HG03378 (cell line): ENCODE measurements at regions not wholly inside any gene's neighbourhood (a gene's known extent, or its start where the extent isn't known, plus 50 kb on each side); places are given as distances from the start of the nearest gene placed in this dataset.
"Not testable (repeated sequence)": the region's sequence is repeated elsewhere in the genome, so short reads cannot be mapped to it uniquely, and the experiment has no call there.

Experiments
- ATAC-seq: cut with Tn5 transposase; IDR thresholded peaks from one replicate; pipeline ENCODE4 v1.9.1; 2021; ENCODE audit warnings: mild to moderate bottlenecking, moderate library complexity; ENCODE audit not compliant: unreplicated experiment

DNA sequence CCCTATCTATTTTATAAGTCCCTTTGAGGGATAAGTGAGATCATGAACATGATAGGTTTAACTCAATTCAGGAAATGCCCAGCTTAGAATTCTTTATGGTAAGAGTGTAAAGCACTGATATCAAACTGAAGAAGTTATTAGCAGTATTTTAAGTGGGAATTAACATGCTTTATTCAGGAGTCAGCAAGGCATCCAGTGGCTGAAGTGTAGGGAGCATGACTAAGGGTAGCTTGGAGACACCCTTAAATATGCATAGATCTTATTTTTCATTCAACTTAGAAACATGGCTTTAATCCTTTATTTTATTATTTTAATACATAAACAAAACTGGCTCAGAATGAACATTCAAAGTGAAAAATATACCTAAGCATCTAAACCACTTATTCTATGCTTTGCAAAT is 158.3 kb upstream of the LPP start:
- no peak for ATAC-seq

DNA sequence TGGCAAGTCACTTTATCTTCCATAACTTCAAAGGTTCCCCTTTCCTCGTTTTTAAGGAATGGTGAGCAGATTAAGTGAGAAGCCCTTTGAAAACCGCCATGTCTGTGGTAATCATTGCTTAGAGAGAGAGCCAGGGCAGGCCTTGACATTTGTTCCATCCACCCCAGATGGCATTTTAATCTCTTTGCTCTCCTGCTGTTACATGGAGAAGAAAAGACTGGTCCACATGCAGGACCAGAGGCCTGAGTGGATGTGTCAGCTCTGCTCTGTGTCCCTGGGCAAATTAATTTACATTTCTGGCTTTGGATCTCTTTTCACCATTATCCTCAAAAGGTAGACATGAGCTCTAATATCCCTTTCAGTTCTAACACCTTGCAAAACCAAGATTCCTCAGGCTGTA is 157.3 kb upstream of the LPP start:
- ATAC-seq = no peak

DNA sequence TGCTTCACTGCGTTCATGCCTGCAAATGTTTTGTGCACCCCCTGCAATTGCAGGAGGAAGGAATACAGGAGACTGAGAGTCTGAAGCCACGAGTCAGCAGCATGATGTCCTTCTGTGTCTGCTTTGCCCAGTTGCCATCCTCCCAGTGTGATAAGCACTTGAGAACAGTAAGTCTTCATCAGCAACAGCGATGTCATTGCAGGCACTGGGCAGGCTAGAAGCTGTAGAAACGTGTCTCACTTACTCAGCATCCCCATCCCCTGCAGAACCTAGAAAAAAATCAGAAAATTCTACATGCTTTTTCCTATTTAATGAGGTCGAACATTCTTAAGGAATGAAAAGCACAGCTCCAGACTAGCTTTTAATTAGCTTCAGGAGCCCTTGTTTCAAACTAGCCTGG is 156.5 kb upstream of the LPP start:
- ATAC-seq = no peak

DNA sequence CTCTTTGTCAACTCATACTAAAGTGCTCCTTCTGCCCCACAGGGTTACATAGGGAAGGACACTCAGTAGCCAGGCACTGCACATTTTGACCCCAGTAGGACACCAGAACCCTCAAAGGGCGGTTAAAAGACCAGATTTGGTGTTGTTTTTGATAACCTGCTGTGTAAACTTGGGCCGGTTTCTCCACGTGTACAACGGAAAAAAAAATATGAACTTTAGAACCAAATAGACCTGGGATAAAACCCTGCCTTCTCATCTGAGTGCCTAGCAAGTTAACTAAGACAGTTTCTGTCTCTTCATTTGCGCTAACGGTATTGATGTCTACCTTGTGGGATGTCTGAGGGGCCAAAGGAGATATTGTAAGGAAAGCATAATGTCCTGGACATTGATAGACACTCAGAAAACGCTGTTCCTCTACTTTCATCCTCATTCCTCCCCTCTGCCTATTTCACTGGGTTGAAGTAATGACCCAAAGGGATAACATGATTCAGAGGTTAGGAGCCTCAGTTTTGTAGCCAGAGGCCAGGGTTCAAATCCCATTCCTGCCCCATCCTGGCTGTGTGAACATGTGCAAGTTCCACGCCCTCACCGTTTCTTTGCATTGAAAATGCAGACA is 155.9 kb upstream of the LPP start:
- no peak for ATAC-seq

DNA sequence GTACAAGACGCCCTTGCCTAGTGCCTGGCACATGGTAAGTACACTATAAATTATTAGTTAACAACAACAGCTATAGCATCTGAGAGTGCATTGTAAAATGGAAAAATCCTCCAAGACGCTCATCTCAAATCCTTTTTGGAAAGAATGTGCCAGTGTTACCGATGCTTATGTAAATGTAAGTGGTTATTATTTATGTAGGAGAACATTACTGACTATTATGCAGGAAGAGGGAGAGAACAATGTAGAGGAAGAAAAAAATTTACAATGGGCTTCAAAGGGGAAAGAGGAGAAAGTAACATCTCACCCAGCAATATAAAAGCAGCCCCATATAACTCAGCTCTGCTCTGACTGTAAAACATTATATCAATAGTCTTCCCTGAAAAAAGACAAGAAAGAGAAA is 155.3 kb upstream of the LPP start:
- no peak for ATAC-seq

DNA sequence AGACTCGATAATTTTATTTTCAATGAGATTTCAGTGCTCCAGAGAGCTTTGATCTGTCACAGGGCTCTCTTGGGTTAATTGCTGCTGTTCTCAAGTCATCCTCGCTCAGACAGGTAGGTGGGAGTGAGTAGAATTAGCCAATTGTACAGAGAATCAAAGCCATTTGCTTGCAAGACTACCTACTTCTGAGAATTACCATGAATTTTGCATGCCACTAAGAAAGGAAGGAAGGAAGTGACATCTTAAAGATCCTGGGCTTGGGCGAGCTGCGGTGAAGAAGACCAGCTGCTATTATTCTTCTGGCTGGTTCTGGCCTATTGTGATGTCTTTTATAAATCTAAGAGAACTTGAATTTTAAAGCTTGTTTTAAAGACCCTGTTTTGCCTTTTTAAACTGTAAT is 154.1 kb upstream of the LPP start:
- no peak for ATAC-seq

DNA sequence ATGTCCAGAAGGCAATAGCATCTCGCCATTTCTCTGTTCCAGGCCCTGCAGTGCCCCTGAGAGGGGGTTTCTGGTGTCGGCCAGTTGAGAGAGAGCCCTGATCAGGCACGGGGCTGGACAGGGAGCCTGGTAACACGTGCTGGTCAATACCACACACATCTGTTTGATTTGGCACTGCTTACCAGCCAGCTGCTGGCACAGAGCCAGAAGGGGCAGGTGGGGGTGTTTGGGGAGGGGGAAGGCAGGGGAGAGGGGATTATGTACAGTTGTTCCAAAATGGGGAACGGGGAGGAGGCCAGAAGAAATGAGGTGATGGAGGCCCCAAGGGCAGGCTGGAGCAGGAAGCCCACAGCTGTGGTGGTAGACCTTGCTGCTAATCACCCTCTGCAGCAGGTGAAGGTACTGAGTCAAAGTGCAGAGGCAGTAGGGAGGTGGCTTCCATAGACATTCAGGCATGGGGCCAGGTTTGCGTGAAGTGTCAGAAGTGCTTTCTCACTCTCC is 153.5 kb upstream of the LPP start:
- no peak for ATAC-seq

DNA sequence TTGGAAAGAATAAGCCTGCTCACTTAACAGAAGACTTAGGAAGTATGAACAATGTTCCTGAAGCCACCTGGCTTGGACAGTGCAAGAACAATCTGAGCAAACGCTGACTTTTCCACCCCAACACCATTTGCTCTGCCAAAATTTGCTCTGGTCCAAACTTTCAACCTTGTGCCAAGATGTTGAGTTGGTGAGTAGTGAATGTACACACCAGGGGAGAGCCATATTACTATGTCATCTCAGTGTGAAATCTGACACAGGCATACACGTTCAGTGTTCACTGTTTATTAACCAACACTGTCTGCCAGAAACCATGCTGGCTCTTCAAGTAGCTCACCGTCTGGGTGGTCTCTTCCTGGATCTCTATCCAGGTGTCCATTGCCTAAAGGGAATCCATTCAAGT is 152.9 kb upstream of the LPP start:
- ATAC-seq = no peak

DNA sequence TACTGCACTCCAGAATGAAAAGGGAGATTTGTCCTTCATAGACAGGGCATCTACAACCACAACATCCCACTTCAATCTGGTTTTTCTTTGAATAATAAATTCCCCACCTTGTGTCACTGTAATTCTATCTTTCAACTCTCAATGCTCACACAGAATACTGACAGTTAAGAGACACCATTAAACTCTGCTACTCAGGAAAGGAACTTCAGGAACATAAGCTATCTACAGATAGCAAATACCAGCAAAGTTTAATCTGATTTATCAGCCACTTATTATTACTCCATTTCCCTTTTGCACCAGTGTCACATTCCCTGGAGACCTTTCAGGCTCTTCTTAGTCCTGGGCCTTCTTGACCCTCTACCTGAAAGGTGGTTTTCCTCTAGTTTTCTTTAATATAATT is 152.0 kb upstream of the LPP start:
- no peak for ATAC-seq

DNA sequence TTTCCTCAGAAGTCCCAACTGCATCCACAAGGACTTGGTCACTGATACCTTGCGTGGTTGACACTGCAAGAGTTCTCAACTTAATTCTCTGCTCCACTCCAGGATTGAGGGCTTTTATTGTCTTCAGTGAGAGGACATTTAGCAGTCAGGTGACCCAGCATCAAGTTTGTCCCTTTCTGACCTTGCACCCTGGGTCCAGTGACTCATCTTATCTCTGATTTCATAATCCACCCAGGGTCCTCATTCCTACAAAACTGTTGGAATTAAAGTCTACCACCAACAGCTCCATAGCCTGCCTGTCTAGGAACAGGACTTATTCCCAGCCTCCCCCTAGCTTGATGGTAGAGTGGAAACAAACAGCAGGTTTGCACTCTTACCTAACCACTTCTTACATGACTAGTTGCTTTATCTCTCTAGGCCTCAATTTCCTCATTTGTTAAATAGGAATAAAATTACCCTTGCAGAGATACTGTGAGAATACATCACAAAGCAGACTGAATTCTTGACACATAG is 151.3 kb upstream of the LPP start:
- ATAC-seq = no peak

DNA sequence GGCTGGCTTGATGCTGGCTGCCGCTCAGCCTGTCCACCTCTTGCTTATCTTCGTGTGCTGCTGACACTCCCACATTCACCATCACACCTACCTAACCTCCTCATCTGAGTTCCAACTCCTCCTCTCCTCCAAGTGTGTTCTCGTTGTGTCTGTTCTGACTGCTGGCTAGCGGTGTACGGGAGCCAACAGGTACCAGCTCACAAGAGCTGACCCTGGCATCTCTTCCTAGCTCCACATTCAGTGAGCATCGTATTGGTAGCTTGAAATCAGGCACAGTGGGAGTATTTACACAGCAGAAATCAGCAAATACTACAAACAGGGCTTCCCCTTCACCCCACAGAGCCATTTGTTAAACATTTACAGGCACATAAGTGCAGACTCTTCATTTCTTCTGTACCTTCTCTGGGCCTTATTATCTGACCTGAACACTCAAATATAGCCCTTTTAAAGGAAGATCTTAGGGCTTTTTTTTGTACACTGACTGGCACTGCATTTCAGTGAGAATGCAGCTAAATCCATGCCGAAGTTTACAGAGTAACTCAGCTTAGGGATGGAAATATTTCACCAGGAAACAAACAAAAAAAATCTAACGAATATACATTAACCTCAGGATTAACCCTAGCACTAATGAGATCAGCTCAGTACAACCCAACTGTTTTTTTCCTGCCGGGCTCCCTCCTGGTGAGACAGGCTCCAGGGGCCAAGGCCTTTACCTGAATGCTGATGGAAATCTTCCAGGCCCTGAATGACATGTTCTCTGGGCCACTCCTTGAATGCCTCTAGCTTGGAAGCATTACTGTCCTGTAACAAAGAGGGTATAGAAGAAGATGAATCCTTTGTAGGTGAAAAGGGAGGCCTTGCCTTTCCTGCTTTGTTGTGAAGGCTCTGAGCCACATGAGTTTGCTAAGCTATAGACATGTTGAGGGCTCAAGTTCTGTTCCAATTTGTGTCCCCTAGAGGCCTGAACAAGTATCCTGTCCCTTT is 150.5 kb upstream of the LPP start:
- no peak for ATAC-seq

DNA sequence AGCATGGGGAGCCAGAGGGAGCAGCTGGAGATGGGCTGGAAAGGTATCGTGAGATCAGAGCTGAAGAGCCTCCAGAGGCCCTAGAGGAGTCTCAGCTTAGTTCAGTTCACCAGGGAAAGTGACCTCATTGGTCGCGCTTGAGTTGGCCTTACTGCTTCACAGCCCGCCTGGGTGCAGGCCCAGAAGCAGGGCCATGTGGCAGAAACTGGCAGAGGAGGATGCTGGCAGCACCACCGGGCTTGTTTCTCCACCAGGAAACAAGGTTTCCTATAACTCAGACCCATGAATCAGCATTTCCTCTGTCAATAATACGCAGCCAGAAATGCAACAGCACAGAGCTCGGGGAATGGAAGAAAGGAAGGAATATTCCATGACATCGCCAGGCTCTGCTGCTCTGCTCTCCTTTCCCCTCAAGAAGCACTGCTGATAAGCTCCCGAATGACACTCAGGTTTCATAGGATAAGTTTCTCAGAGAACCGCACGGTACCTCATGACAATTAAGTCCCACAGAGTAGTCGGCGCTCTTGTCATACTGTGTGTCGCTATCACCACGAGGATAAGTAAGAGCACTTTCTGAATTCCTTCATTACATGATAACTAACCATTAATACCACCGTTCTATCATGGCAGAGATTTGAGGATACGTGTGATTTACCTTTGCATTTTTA is 147.1 kb upstream of the LPP start:
- no peak for ATAC-seq

DNA sequence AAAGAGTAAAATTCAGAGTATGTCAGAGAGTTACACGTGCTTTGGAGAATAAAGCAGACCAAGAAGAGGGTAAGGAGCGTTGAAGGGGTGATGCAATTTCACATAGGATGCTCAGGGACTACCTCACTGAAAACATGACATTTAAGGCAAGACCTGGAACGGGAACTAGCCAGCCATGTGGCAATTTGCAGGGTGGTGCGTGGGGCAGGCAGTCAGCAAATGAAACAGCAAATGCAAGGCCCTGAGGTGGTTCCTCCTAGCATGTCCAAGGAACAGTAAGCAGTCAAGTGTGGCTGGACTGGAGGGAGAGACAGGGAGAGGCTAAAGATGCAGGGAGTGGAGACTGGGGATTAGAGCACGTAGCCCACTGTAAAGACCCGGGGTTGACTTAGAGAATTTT is 146.1 kb upstream of the LPP start:
- no peak for ATAC-seq

DNA sequence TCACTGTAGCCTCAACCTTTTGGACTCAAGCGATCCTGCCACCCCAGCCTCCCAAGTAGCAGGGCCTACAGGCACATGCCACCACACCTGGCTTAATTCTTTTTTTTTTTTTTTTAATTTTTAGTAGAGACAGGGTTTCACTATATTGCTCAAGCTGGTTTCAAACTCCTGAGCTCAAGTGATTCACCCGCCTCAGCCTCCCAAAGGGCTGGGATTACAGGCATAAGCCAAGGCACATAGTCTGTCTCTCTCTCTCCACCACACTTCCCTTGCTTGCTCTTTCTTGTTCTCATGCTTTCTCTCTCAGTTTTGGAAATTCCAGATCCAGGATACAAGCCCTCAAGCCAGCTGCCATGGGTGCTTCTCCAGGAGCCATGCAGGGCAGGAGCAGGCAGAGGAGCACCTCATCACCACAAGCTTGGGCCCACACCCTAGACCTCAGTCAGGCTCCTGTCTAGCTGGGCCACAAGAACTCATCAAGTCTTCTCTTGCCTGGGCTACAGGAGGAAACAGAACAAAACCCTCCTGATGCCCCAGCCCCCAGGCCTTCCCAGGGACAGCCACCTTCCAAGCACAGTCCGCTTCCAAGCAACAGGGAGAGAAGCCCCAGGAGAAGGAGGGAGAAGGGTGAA is 145.3 kb upstream of the LPP start:
- ATAC-seq = no peak

DNA sequence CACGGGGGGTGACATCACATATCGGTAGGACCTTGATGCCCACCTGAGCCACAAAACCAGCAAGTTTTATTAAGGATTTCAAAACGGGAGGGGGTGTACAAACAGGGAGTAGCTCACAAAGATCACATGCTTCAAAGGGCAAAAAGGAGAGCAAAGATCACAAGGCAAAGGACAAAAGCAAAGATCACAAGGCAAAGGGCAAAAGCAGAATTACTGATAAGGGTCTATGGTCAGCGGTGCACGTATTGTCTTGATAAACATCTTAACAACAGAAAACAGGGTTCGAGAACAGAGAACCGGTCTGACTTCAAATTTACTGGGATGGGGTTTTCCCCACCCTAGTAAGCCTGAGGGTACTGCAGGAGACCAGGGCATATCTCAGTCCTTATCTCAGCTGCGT is 143.5 kb upstream of the LPP start:
- no peak for ATAC-seq

DNA sequence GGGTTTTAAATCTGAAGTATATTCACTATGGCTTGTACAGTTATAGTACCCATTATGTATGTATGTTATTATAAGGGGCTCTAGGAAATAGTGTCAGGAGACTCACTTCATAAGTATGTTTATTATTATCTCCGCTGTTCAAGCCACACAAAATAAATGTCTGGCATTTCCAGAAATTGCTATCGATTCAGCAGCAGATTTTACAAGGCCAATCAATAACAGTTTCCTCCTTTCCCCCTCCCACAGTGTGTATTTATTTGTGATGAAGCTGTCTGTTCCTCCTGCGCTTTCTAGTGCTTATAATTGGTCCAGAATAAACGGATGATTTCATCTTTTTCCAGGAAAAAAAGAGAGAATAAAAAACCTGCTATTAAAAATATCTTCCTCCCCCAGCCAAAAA is 134.2 kb upstream of the LPP start:
- ATAC-seq = no peak

DNA sequence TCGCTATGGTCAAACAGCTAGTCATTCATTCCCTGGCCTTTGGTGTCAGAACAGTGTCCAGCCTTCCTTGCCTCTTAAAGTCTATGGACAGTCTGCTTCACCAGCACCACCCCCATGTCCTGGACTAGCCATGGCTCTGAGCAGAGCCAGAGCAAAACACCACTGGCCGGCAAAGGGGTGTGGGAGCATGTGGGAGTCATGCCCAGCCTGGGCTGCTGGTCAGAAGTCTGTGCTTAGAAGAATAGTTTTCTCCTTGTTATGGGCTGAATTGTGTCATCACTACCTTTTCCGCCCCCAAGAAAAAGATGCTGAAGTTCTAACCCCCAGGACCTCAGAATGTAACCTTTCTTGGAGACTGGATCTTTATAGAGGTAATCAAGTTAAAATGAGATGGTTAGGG is 132.9 kb upstream of the LPP start:
- ATAC-seq = no peak

DNA sequence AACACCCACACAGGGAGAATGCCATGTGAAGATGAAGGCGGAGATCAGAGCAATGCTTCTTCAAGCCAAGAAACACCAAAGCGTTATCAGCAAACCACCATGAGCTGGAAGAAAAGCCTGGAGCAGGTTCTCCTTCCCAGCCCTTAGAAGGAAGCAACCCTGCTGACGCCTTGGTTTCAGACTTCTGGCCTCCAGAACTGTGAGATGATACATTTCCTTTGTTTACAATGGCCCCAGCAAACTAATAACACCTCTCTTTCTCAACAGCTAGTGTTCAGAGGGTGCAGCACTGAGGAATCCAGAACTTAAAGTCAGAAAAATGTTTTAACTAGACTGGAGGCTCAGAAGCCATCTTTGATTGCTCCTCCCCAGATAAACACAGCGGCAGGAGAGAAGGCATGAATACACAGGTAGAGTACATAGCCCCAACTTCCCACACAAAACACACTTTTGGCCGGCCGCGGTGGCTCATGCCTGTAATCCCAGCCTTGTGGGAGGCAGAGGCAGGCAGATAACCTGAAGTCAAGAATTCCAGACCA is 132.4 kb upstream of the LPP start:
- no peak for ATAC-seq

DNA sequence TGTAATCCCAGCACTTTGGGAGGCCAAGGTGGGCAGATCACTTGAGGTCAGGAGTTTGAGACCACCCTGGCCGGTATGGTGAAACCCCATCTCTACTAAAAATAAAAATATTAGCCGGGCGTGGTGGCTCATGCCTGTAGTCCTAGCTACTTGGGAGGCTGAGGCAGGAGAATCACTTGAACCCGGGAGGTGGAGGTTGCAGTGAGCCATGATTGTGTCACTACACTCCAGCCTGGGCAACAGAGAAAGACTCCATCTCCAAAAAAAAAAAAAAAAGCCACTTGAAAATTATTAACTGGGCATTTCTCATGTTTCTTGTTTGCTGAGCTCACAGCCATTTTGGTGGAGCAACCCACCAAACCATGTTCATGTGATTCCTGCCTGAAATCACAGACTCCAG is 131.1 kb upstream of the LPP start:
- not testable (repeated sequence) for ATAC-seq

DNA sequence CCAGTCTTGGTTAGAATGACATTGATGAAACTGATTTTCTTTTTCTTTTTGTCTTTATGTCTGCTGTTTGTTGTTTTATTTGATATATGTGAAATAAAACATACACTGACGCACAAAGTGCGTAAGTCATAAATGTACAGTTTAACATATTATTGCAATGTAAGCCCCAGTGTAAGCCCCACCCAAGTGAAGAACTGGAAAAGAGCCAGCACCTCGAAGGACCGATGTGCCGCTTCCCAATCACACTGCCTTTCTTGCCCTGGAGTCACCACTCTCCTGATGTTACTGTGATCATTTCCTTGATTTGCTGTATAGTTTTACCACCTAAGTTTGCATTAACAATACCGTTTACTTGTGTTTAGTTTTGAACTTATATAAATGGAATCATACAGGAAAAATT is 128.4 kb upstream of the LPP start:
- no peak for ATAC-seq
